SU-DHL-6 (cell line): ENCODE measurements at regions not wholly inside any gene's neighbourhood (a gene's known extent, or its start where the extent isn't known, plus 50 kb on each side); places are given as distances from the start of the nearest gene placed in this dataset.
"Not testable (repeated sequence)": the region's sequence is repeated elsewhere in the genome, so short reads cannot be mapped to it uniquely, and the experiment has no call there.

Experiments used
- CTCF ChIP-seq: fragments of 200-600 bp; sonication (generic); IDR thresholded peaks from one replicate; pipeline ENCODE4 v1.5.1; 2017; ENCODE audit warnings: antibody characterized with exemption, mild to moderate bottlenecking, low read length, moderate library complexity; ENCODE audit not compliant: insufficient read depth, poor library complexity, severe bottlenecking
- EZH2phosphoT487 ChIP-seq: fragments of 200-600 bp; sonication (generic), shearing (Covaris generic); conservative IDR thresholded peaks from 2 replicates; pipeline ENCODE4 v1.6.1; 2018; ENCODE audit warnings: mild to moderate bottlenecking, antibody characterized with exemption, low read length, moderate library complexity, mixed read lengths

GRCh38 chr20:29089409-29089808 lies 2168.1 kb upstream of the DEFB115 start:
- TF ChIP-seq CTCF, EZH2phosphoT487: not testable (repeated sequence)
